ENCODE measurements at regions not wholly inside any gene's neighbourhood (a gene's known extent, or its start where the extent isn't known, plus 50 kb on each side); places are given as distances from the start of the nearest gene placed in this dataset.

GRCh38 chr2:221016551-221016950, 555.6 kb downstream of the EPHA4 start:
- ChIA-PET POLR2A (no interaction called here), CTCF (no interaction called here)
- DNase-seq (no peak), ATAC-seq (ENCODE audit: low read depth) (no peak)
- intact Hi-C loops (cut with micrococcal nuclease) = no loop called here
- Mint-ChIP-seq H3K36me3 (ENCODE audit: low read depth) (no peaks in the 10 kb centered on the region), H3K4me1 (no peaks in the 10 kb centered on the region), H3K27me3 (no peaks in the 10 kb centered on the region), H3K9me3 (no peaks in the 10 kb centered on the region), H3K4me3 (no peak overlapping the region), H3K27ac (no peak overlapping the region)
- no peak for TF ChIP-seq CTCF (IDR thresholded peaks at IDR 0.05)

GRCh38 chr2:221018262-221018661, 553.8 kb downstream of the EPHA4 start:
- H3K4me3 Mint-ChIP-seq = no peak overlapping the region
- no peaks in the 10 kb centered on the region for H3K36me3 Mint-ChIP-seq (ENCODE audit: low read depth)
- no peaks in the 10 kb centered on the region for H3K9me3 Mint-ChIP-seq
- DNase-seq = no peak
- intact Hi-C loops (cut with micrococcal nuclease) = no loop called here
- no peak for TF ChIP-seq CTCF (IDR thresholded peaks at IDR 0.05)
- CTCF ChIA-PET = no interaction called here
- POLR2A ChIA-PET = no interaction called here
- H3K27me3 Mint-ChIP-seq = no peaks in the 10 kb centered on the region
- ATAC-seq (ENCODE audit: low read depth) = no peak
- H3K27ac Mint-ChIP-seq = no peak overlapping the region
- peaks cover 3% of the 10 kb centered on the region for H3K4me1 Mint-ChIP-seq

- no peak overlapping the region for H3K4me3 Mint-ChIP-seq
- ATAC-seq (ENCODE audit: low read depth) = no peak
- CTCF ChIA-PET = no interaction called here
These were observed 552.4 kb downstream of the EPHA4 start for GRCh38 chr2:221019668-221020067.

GRCh38 chr2:221022554-221022953, 549.5 kb downstream of the EPHA4 start:
- no peaks in the 10 kb centered on the region for H3K36me3 Mint-ChIP-seq (ENCODE audit: low read depth)
- no peak for ATAC-seq (ENCODE audit: low read depth)

More at GRCh38 chr2:221019668-221020067, 552.4 kb downstream of the EPHA4 start:
- Mint-ChIP-seq H3K4me1 (peaks cover 5% of the 10 kb centered on the region), H3K27ac (no peak overlapping the region), H3K9me3 (no peaks in the 10 kb centered on the region), H3K36me3 (ENCODE audit: low read depth) (no peaks in the 10 kb centered on the region), H3K27me3 (peaks cover 1% of the 10 kb centered on the region)
- intact Hi-C loops (cut with micrococcal nuclease) = no loop called here
- TF ChIP-seq CTCF (IDR thresholded peaks at IDR 0.05) = no peak
- POLR2A ChIA-PET = no interaction called here
- DNase-seq = no peak

GRCh38 chr2:221025398-221025797, 546.7 kb downstream of the EPHA4 start:
- POLR2A ChIA-PET = no interaction called here
- peak overlapping the region; percentile 25 for H3K4me3 Mint-ChIP-seq
- CTCF ChIA-PET = no interaction called here
- DNase-seq = no peak
- H3K4me1 Mint-ChIP-seq = peaks cover 20% of the 10 kb centered on the region
- no peak for TF ChIP-seq CTCF (IDR thresholded peaks at IDR 0.05)
- peaks cover 1% of the 10 kb centered on the region for H3K27me3 Mint-ChIP-seq
- ATAC-seq (ENCODE audit: low read depth) = peak; percentile 78
- intact Hi-C loops (cut with micrococcal nuclease) = loop anchor here (5.0 kb wide), 1 partner anchor 547 kb away; the partner anchor contains the start of gene EPHA4
- peak overlapping the region; percentile 75 for H3K27ac Mint-ChIP-seq
- no peaks in the 10 kb centered on the region for H3K9me3 Mint-ChIP-seq
- no peaks in the 10 kb centered on the region for H3K36me3 Mint-ChIP-seq (ENCODE audit: low read depth)

More at GRCh38 chr2:221022554-221022953, 549.5 kb downstream of the EPHA4 start:
- H3K4me1 Mint-ChIP-seq = peaks cover 20% of the 10 kb centered on the region
- ChIA-PET CTCF (no interaction called here), POLR2A (interaction anchor here (0.6 kb wide), 1 partner anchor 174 kb away, joined by 6 read pairs; no protein-coding TSS in a partner anchor)
- H3K27ac Mint-ChIP-seq = no peak overlapping the region
- TF ChIP-seq CTCF (IDR thresholded peaks at IDR 0.05) = no peak
- intact Hi-C loops (cut with micrococcal nuclease) = no loop called here
- DNase-seq = no peak
- no peaks in the 10 kb centered on the region for H3K9me3 Mint-ChIP-seq
- no peak overlapping the region for H3K4me3 Mint-ChIP-seq
- H3K27me3 Mint-ChIP-seq = peaks cover 1% of the 10 kb centered on the region
